ENCODE measurements at regions not wholly inside any gene's neighbourhood (a gene's known extent, or its start where the extent isn't known, plus 50 kb on each side); places are given as distances from the start of the nearest gene placed in this dataset.
"Not testable (repeated sequence)": the region's sequence is repeated elsewhere in the genome, so short reads cannot be mapped to it uniquely, and the experiment has no call there.

DNA sequence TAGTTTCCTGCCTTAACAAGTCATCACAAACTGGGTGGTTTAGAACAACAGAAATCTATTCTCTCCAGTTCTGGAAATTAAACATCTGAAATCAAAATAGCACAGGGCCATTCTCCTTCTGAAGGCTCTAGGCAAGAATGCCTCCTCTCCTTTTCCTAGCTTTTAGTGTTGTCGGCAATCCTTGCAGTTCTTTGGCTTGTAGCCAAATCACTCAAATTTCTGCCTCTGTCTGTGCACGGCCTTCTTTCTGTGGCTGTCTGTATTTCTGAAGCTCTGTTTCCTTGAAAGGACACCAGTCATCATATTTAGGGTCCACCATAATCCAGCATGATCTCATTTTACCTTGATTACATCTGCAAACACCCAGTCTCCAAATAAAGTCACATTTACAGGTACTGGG lies 795.5 kb downstream of the METTL15 start:
- no peak for DNase-seq (ENCODE audit: low read depth in 2 of 2)

DNA sequence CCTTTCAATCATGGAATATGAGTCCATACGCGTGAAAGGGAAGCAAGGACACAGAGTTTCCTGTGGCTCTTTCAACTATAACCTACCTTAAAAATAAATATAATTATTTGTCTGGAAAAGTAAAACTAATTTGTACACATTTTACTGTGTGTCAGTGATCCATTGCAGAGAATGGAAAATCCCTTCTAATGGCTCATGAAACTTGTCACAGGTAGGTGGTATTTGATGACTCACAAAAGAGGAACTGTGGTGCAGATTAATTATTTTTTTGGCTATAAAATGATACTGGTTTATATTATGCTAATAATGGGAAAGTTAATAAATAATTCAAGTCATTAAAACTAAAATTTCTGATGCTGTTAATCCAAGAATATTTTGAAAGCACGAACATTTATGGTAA lies 792.2 kb downstream of the METTL15 start:
- no peak for DNase-seq (ENCODE audit: low read depth in 2 of 2)

DNA sequence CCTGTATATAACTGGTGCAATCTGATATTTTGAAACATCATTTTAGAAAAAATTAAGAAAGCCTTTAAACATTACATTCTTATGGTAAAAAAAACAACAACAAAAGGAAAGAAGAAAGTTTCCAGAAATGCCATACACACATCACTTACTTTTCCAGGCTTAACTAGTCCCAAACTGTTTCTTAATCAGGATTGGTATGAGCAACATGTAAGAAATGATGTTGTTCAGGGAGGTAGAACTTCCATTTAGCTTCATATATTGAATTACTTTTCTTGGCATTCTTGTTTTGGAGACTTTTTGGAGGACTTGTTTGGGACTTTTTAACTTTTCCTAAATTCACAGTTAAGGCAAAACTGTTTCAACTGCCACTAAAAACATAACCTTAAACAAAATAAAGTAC lies 791.5 kb downstream of the METTL15 start:
- DNase-seq (ENCODE audit: low read depth in 2 of 2): no peak

DNA sequence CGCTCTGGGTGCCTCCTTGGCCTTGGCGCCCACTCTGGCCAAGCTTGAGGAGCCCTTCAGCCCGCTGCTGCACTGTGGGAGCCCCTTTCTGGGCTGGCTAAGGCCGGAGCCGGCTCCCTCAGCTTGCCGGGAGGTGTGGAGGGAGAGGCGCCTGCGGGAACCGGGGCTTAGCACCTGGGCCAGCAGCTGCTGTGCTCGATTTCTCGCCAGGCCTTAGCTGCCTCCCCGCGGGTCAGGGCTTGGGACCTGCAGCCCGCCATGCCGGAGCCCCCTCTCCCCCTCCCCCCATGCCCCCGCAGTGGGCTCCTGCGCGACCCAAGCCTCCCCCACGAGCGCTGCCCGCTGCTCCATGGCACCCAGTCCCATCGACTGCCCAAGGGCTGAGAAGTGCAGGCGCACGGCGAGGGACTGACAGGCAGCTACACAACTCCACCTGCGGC lies 782.4 kb downstream of the METTL15 start:
- not testable (repeated sequence) for DNase-seq (ENCODE audit: low read depth in 2 of 2)

GRCh38 chr11:28887681-28888080 lies 779.5 kb downstream of the METTL15 start:
- no peak for DNase-seq (ENCODE audit: low read depth in 2 of 2)

- DNase-seq (ENCODE audit: low read depth in 2 of 2): no peak
Observed at GRCh38 chr11:28879869-28880268, 771.7 kb downstream of the METTL15 start.

GRCh38 chr11:28878025-28878424 lies 769.8 kb downstream of the METTL15 start:
- no peak for DNase-seq (ENCODE audit: low read depth in 2 of 2)

GRCh38 chr11:28877340-28877739 lies 769.2 kb downstream of the METTL15 start:
- DNase-seq (ENCODE audit: low read depth in 2 of 2): no peak

- no peak for DNase-seq (ENCODE audit: low read depth in 2 of 2)
Observed at GRCh38 chr11:28874706-28875105, 766.5 kb downstream of the METTL15 start.

- no peak for DNase-seq (ENCODE audit: low read depth in 2 of 2)
Observed at GRCh38 chr11:28871090-28871489, 762.9 kb downstream of the METTL15 start.

DNA sequence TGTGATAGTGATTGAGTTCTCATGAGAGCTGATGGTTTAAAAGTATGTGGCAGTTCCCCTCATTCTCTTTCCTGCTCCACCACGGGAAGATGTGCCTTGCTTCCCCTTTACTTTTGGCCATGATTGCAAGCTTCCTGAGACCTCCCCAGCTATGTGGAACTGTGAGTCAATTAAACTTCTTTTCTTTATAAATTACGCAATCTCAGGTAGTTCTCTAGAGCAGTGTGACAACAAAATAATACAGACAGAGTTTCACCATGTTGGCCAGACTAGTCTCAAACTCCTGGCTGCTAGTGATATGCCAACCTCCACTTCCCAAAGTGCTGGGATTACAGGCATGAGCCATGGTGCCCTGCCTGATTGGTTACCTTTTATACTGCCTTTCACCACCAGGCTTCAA lies 755.2 kb downstream of the METTL15 start:
- no peak for DNase-seq (ENCODE audit: low read depth in 2 of 2)

- no peak for DNase-seq (ENCODE audit: low read depth in 2 of 2)
Observed at GRCh38 chr11:28860893-28861292, 752.7 kb downstream of the METTL15 start.

DNA sequence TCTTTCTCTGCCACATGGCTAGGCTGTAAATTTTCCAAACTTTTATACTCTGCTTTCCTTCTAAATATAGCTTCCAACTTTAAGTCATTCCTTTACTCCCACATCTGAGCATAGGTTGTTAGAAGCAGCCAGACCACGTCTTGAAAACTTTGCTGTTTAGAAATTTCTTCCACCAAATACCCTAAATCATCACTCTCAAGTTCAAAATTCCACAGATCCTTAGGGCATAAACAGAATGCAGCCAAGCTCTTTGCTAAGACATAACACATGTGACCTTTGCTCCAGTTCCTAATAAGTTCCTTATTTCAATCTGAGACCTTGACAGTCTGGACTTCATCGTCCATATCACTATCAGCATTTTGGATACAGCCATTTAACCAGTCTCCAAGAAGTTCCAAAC lies 749.9 kb downstream of the METTL15 start:
- DNase-seq (ENCODE audit: low read depth in 2 of 2): no peak

- DNase-seq (ENCODE audit: low read depth in 2 of 2): no peak
Observed at GRCh38 chr11:28849053-28849452, 740.9 kb downstream of the METTL15 start.

DNA sequence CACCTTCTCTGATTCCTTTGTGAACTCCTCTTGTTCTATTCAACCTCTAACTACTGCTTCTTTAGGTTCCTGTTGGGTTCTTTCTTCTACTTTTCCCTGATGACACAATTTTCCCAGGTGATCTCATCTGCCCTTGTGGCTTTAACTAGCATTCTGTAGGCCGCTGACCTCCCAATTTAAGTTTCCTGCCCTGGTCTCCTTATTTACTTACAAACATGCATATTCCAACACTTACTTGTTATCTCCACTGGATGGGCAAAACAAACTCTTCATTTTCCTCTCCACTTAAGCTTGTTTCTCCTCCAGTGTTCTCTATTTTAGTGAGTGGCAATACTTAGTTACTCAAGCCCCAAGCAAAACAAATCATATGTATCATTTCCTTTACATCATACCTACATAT lies 734.5 kb downstream of the METTL15 start:
- no peak for DNase-seq (ENCODE audit: low read depth in 2 of 2)

GRCh38 chr11:28838741-28839140 lies 730.6 kb downstream of the METTL15 start:
- no peak for DNase-seq (ENCODE audit: low read depth in 2 of 2)

- DNase-seq (ENCODE audit: low read depth in 2 of 2): no peak
Observed at GRCh38 chr11:28837599-28837998, 729.4 kb downstream of the METTL15 start.

DNA sequence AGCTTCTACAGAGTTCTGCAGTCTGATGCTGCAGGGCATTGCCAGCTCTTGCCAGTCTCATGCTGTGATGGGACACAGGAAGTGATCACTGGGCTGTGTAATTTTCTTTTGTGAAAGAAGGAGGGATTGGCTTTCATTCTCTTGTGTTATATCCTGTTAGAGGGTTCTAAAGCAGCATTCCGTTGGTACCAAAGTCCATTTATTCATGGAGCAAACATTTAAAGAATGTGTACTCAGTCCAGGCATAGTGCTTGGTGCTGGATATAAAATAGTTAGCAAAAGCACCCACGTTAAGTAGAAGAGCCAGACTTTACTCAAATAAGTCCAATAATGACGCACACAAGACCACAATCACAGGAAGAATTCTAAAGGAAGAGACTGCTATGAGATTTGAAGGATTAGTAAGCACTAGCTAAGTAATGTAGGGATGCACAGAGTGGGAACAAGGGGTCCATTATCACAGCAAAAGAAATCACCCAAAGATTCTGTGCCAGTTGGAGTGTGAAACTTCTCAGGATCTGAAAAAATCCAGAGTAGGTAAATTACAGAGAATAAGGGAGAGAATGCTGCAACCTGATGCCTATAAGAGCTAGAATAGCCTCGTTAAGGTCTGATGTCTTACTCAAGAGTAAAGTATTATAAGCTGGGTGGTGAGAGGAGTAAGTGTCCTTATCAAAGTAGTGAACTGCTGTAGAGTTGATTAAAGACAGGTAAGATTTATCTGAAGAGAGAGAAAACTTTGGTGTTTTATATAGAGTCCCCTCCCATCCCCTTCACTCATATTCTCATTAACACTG lies 728.3 kb downstream of the METTL15 start:
- no peak for DNase-seq (ENCODE audit: low read depth in 2 of 2)

GRCh38 chr11:28835790-28836189 lies 727.6 kb downstream of the METTL15 start:
- no peak for DNase-seq (ENCODE audit: low read depth in 2 of 2)

GRCh38 chr11:28835317-28835716 lies 727.1 kb downstream of the METTL15 start:
- DNase-seq (ENCODE audit: low read depth in 2 of 2): no peak

DNA sequence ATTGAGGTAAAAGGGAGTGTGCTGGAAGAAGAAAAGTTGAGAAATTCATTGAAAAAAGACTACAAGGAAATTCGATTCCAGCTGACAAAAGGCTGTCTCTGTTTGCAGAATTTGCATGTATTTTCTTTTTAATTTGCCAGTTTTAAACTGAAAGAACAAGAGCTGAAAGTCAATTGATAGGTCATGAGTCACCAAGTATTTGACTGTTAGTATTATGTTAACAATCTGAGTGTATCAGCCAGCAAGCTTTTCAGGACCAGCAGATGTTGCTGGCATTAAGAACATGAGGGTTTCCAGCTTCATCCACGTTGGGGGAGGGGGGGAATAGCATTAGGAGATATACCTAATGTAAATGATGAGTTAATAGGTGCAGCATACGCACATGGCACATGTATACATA lies 726.7 kb downstream of the METTL15 start:
- no peak for DNase-seq (ENCODE audit: low read depth in 2 of 2)

- DNase-seq (ENCODE audit: low read depth in 2 of 2): no peak
Observed at GRCh38 chr11:28833670-28834069, 725.5 kb downstream of the METTL15 start.

DNA sequence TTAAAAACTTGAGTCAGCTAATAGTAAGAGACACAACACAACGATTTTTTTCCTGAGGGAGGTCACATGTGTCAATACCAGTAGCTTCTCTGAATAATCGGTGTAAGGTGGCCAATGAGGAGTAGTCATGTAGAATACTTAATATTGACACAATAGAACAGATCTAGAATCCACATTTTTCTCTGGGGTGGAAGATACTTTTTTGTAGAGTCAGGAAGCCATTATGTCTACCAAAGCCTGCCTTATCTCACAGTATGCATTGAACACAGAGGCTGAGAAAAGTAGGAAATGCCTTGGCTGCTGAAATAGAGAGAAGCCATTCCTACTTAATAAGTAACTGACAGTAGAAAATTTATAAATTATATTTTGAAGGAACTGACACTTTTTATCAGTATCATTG lies 725.0 kb downstream of the METTL15 start:
- no peak for DNase-seq (ENCODE audit: low read depth in 2 of 2)

- DNase-seq (ENCODE audit: low read depth in 2 of 2): no peak
Observed at GRCh38 chr11:28826807-28827206, 718.6 kb downstream of the METTL15 start.

Data from activated CD4-positive, alpha-beta T cell treated with anti-CD3 and anti-CD28 coated beads for 24 hours (primary cell).